T1000 (cell line): ENCODE measurements at regions not wholly inside any gene's neighbourhood (a gene's known extent, or its start where the extent isn't known, plus 50 kb on each side); places are given as distances from the start of the nearest gene placed in this dataset.
"Not testable (repeated sequence)": the region's sequence is repeated elsewhere in the genome, so short reads cannot be mapped to it uniquely, and the experiment has no call there.

ENCODE experiments used
- DNase-seq: peaks from one replicate; lab custom pipeline; 2025; ENCODE audit warnings: mixed read lengths; lab: John Stamatoyannopoulos, UW

- DNase-seq = not testable (repeated sequence)
Observed at GRCh38 chr5:102154791-102155605, 141.1 kb downstream of the SLCO4C1 start.

- DNase-seq = no peak
Observed at GRCh38 chr5:102154291-102154690, 141.8 kb downstream of the SLCO4C1 start.

GRCh38 chr5:102153003-102153759 is 142.9 kb downstream of the SLCO4C1 start:
- no peak for DNase-seq

- no peak for DNase-seq
Observed at GRCh38 chr5:102139029-102139428, 157.1 kb downstream of the SLCO4C1 start.

- no peak for DNase-seq
Observed at GRCh38 chr5:102138243-102138653, 157.8 kb downstream of the SLCO4C1 start.

GRCh38 chr5:102130890-102131289 is 165.2 kb downstream of the SLCO4C1 start:
- DNase-seq = no peak

GRCh38 chr5:102130386-102130785 is 165.7 kb downstream of the SLCO4C1 start:
- DNase-seq = no peak

GRCh38 chr5:102119252-102119651 is 176.8 kb downstream of the SLCO4C1 start:
- DNase-seq = no peak

- no peak for DNase-seq
Observed at GRCh38 chr5:102115736-102116135, 180.3 kb downstream of the SLCO4C1 start.

- DNase-seq = no peak
Observed at GRCh38 chr5:102114525-102115069, 181.5 kb downstream of the SLCO4C1 start.

GRCh38 chr5:102107865-102108264 is 188.2 kb downstream of the SLCO4C1 start:
- DNase-seq = no peak

GRCh38 chr5:102106599-102106998 is 189.5 kb downstream of the SLCO4C1 start:
- no peak for DNase-seq

- no peak for DNase-seq
Observed at GRCh38 chr5:102099766-102100331, 196.2 kb downstream of the SLCO4C1 start.

GRCh38 chr5:102099083-102099482 is 197.0 kb downstream of the SLCO4C1 start:
- DNase-seq = not testable (repeated sequence)

- not testable (repeated sequence) for DNase-seq
Observed at GRCh38 chr5:102098606-102099005, 197.5 kb downstream of the SLCO4C1 start.

GRCh38 chr5:102090770-102091169 is 205.3 kb downstream of the SLCO4C1 start:
- no peak for DNase-seq

- no peak for DNase-seq
Observed at GRCh38 chr5:102089883-102090282, 206.2 kb downstream of the SLCO4C1 start.

- no peak for DNase-seq
Observed at GRCh38 chr5:102087906-102088305, 208.2 kb downstream of the SLCO4C1 start.

GRCh38 chr5:102080288-102080687 is 215.8 kb downstream of the SLCO4C1 start:
- DNase-seq = no peak

GRCh38 chr5:102077920-102078319 is 218.2 kb downstream of the SLCO4C1 start:
- no peak for DNase-seq

- DNase-seq = no peak
Observed at GRCh38 chr5:102069974-102070373, 226.1 kb downstream of the SLCO4C1 start.

- DNase-seq = no peak
Observed at GRCh38 chr5:102068870-102069269, 227.2 kb downstream of the SLCO4C1 start.

GRCh38 chr5:102049517-102049916 is 246.6 kb downstream of the SLCO4C1 start:
- no peak for DNase-seq
